Vagina (tissue), 2 donors: ENCODE measurements at regions not wholly inside any gene's neighbourhood (a gene's known extent, or its start where the extent isn't known, plus 50 kb on each side); places are given as distances from the start of the nearest gene placed in this dataset.

ENCODE experiments used
- POLR2A ChIP-seq, 2 donors: fragments of 450-650 bp; IDR thresholded peaks; one replicate each; pipeline ENCODE4 v1.6.1; 2017; ENCODE audit warnings: antibody characterized with exemption in 2 of 2, mild to moderate bottlenecking in 2 of 2, moderate library complexity in 2 of 2
- POLR2AphosphoS5 ChIP-seq, 2 donors: sonication (generic); formaldehyde crosslinking; IDR thresholded peaks; one replicate each; pipeline ENCODE4 v1.9.0; 2017; ENCODE audit warnings: antibody characterized with exemption in 2 of 2, mild to moderate bottlenecking in 2 of 2, low read depth in 1 of 2; ENCODE audit not compliant: insufficient read depth in 1 of 2

DNA sequence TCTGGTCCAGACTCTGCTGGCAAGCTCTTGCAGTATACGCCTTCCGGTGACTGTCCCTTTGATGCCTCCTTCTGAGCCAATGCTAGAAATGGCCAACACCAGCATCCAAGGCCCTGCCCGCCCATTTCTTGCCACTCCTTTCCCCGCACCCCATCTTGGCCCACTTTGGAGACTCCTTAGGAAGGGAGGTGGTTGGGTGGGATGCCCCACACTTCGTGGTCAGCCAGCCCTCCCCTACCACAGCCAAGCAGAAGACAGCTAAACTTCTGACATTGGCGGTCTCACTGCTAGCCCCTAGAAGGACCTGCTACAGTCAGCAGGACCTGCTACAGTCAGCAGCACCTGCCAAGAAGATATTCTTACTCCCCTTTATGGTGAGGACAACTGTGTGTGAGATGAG, 73.5 kb upstream of the CLDN14 start:
- TF ChIP-seq POLR2A (IDR thresholded peaks at IDR 0.05) (no peak), POLR2AphosphoS5 (IDR thresholded peaks at IDR 0.05; ENCODE audit: insufficient read depth in 1 of 2, low read depth in 1 of 2) (no peak)
